GM12865 (cell line): ENCODE measurements at regions not wholly inside any gene's neighbourhood (a gene's known extent, or its start where the extent isn't known, plus 50 kb on each side); places are given as distances from the start of the nearest gene placed in this dataset.

Source experiments
- DNase-seq: peaks from one replicate; pipeline ENCODE4 v3.0.0; 2010; ENCODE audit warnings: low read depth
- H3K4me3 ChIP-seq: 2 replicates; pipeline ENCODE4 v1.5.1; 2011; ENCODE audit warnings: mild to moderate bottlenecking, low read depth, low read length, control low read depth
- TF ChIP-seq, protein P1 (sequence below): IDR thresholded peaks from 2 replicates; pipeline ENCODE4 v1.5.1; 2011; ENCODE audit warnings: low read length, control low read depth, low read depth, inconsistent platforms; ENCODE audit not compliant: insufficient read depth; ENCODE audit errors: missing control alignments

DNA sequence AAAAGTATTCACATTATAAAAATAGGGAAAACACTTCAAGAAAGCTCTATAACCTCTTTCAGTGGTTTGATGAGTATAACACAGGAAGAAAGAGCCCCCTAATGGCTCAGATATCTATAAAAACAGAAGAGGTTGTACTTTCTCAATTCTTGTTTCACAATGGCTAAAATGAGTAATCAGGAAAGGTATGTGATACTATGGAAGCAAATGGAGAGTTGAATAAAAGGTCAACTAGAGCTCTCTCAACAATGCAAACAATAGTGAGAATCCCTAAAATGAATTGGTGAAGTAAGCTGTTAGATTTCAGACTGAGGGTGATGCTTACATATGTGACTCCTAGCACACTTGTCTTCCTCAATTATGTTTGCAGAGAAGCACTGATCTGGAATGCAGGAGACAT lies 584.6 kb upstream of the CDH18 start:
- DNase-seq = no peak
- TF ChIP-seq, protein P1, sequence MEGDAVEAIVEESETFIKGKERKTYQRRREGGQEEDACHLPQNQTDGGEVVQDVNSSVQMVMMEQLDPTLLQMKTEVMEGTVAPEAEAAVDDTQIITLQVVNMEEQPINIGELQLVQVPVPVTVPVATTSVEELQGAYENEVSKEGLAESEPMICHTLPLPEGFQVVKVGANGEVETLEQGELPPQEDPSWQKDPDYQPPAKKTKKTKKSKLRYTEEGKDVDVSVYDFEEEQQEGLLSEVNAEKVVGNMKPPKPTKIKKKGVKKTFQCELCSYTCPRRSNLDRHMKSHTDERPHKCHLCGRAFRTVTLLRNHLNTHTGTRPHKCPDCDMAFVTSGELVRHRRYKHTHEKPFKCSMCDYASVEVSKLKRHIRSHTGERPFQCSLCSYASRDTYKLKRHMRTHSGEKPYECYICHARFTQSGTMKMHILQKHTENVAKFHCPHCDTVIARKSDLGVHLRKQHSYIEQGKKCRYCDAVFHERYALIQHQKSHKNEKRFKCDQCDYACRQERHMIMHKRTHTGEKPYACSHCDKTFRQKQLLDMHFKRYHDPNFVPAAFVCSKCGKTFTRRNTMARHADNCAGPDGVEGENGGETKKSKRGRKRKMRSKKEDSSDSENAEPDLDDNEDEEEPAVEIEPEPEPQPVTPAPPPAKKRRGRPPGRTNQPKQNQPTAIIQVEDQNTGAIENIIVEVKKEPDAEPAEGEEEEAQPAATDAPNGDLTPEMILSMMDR = no peak

DNA sequence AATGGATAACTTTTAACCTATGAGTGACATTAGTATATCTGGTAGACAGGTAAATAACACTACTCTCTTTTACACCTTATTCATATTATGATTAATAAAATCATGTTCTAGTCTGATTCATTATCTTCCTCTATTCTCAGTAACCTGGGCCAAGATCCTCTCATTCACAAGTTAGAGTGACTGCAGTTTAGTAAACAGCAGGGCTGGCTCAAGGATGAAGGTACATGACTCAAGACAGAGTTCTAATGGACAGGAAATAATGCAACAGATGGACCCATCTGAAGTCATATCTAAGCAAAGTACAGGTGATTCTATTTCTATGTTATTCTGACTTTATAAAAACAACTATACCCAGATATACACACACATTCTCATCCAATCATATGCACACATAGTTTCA lies 582.5 kb upstream of the CDH18 start:
- no peak overlapping the region for H3K4me3 ChIP-seq
- TF ChIP-seq, protein P1 = no peak
- no peak for DNase-seq

More for the DNA sequence above, 584.6 kb upstream of the CDH18 start:
- H3K4me3 ChIP-seq = no peak overlapping the region

DNA sequence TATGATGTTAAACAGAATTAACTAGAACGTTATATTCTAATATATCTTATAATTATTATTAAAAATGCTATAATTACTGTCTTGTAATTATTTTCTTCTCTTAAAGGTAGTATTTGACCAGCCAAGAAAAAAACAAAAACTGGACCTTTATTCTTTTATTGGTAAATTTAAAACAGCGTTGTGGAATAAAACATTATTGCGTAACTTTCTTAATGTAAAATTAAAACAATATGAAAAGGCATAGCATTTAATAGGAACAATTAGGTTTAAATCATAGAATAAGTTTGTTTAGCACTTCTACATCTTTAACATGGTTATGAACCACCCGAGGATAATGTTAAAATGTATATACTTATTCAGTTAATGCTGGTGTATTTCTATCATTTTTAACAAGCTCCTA lies 574.5 kb upstream of the CDH18 start:
- no peak overlapping the region for H3K4me3 ChIP-seq
- no peak for DNase-seq
- TF ChIP-seq, protein P1 = no peak

DNA sequence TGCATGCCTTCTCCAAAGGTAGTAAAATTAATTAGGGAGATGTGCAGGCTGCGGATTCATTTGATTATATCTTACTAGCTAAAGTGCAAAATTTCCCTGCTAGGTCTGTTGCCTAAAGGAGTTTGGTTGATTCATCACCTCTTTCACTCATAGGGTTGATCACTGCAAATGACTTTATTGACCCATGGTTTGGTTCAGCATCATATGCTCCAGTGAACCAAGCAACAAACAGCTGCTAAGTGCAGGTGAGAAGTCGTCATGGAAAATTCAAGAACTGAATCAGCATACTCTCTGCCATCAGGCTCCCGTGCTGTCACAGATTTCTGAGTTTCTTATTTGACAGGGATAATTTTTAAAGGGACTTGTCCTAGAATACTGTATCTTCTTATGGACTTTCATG lies 571.8 kb upstream of the CDH18 start:
- no peak for DNase-seq
- TF ChIP-seq, protein P1 = no peak
- no peak overlapping the region for H3K4me3 ChIP-seq

DNA sequence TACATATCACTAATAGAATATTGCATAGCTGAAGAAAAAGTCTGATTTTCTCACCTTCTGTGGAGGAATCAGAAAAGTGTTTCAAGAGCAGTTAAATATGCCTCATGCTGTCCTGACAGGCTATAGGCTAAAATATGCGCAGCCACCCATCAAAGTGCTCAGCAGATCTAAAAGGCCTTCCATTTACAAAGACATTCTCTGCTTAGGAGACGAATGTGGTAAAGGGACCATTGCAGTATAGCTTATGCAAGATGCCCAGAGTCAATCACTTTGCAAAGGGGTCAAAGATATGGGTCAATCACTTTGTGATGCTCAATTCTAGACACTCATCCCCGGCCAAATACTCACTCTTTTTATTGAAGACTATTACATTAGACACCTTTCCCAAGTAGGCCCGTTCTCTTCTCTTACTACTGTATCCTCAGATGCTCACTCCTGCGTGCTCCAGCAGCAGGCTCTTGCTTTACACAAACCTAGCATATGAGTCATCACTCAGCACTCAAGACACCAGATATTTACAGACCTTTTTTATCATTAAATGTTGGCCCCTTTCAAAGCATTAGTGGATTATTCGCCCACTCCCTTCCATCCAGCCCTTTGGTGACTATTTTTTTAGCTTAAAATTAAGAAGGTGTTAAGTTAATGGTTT lies 568.2 kb upstream of the CDH18 start:
- no peak for DNase-seq
- TF ChIP-seq, protein P1 = no peak
- H3K4me3 ChIP-seq = no peak overlapping the region

DNA sequence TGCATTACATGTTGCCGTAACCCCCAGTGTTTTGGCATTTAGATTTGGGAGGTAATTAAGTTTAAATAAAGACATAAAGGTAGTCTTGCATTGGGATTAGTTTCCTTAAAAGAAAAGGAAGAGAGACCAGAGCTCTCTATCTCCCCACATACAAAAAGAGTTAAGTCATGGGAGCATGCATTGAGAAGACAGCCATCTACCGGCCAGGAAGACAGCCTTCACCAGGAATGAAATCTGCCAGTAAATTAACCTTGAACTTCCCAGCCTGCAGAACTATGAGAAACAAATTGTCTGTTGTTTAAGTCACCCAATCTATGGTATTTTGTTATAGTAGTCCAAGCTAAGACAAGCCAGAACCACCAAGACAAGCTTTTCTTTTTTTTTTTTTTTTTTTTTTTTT lies 567.0 kb upstream of the CDH18 start:
- TF ChIP-seq, protein P1 = no peak
- H3K4me3 ChIP-seq = no peak overlapping the region
- DNase-seq = no peak

DNA sequence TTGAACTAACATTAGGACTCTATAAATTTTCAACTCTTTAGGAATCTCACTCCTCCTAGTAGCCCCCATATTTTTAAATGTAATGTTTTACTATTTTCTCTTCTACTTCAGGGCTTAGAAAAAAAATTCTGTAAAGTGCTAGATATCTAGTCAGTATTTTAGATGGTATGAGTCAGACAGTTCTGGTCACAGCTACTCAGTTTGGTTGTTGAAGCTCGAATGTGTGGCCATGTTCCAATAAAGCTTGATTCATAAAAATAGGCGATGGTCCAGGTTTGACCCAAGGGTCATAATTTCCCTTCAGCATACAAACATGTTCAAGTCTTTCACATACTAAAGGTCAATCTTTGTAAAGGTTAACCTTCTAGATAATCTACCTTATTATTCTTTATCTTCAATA lies 566.0 kb upstream of the CDH18 start:
- no peak for DNase-seq
- TF ChIP-seq, protein P1 = no peak
- H3K4me3 ChIP-seq = no peak overlapping the region
